HUES48 (cell line): ENCODE measurements at regions not wholly inside any gene's neighbourhood (a gene's known extent, or its start where the extent isn't known, plus 50 kb on each side); places are given as distances from the start of the nearest gene placed in this dataset.

Experiments used
- H3K27ac ChIP-seq: one replicate; pipeline ENCODE4 v1.7.0; 2013; ENCODE audit warnings: low read depth, low read length, inconsistent platforms
- H3K27me3 ChIP-seq: 2 replicates; pipeline ENCODE4 v1.6.1; 2013; ENCODE audit warnings: mild to moderate bottlenecking, low read length; ENCODE audit not compliant: control insufficient read depth, insufficient read depth
- H3K36me3 ChIP-seq: 2 replicates; pipeline ENCODE4 v1.6.1; 2013; ENCODE audit warnings: low read length; ENCODE audit not compliant: control insufficient read depth, insufficient read depth
- H3K4me1 ChIP-seq: 2 replicates; pipeline ENCODE4 v1.6.1; 2013; ENCODE audit warnings: mild to moderate bottlenecking, low read length; ENCODE audit not compliant: control insufficient read depth, insufficient read depth
- H3K4me3 ChIP-seq: 2 replicates; pipeline ENCODE4 v1.5.1; 2013; ENCODE audit warnings: mild to moderate bottlenecking, low read depth, low read length
- H3K9ac ChIP-seq: 2 replicates; pipeline ENCODE4 v1.6.1; 2013; ENCODE audit warnings: mild to moderate bottlenecking, low read depth, low read length, moderate library complexity
- H3K9me3 ChIP-seq: 2 replicates; pipeline ENCODE4 v1.6.1; 2013; ENCODE audit warnings: low read length; ENCODE audit not compliant: control insufficient read depth, insufficient read depth

DNA sequence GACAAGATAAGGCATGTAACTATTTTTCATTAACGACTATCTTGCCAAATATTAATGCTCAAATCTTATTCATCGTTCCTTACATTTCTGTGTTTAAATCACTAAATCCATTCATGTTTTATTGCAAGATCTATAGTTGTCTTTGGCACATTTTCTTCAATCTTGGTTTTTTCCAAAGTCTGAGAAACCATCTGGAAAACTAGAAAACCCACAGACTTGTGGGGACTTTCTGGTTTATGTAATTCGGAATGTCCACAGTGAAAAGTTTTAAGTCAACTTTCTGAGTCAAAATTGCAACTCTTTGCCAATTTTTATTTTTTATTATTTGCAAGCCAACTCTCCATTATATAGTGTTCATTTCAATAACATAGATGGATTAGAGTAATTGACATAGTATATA lies 520.8 kb upstream of the ADAMTS5 start:
- no peaks in the 10 kb centered on the region for H3K27me3 ChIP-seq
- no peaks in the 10 kb centered on the region for H3K36me3 ChIP-seq
- H3K27ac ChIP-seq = no peak overlapping the region
- peaks cover 2% of the 10 kb centered on the region; the same call in 1 of the 2 replicates for H3K4me1 ChIP-seq
- H3K9ac ChIP-seq = no peak overlapping the region
- H3K9me3 ChIP-seq = no peaks in the 10 kb centered on the region
- H3K4me3 ChIP-seq = no peak overlapping the region

DNA sequence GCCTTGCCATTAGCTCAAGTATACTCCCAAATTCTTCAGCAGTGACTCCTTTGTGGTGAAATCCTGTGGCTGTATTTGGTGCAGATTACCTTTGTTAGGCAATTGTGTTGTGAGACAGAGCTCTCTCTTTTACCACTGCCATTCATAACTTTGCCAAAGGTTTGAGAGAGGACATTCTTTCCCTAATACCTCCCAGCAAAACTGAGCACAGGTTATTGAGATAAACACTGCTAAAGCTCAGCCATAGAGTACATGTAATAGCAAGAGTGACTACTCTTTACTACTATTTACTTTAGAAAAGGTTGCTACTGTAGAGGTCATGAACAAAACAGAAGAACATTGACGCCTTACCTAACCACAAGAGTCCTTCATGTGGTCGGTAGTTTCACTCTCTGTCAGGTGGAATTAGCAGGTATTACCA lies 514.0 kb upstream of the ADAMTS5 start:
- H3K9ac ChIP-seq = no peak overlapping the region
- no peaks in the 10 kb centered on the region for H3K27me3 ChIP-seq
- H3K27ac ChIP-seq = no peak overlapping the region
- H3K9me3 ChIP-seq = no peaks in the 10 kb centered on the region
- no peaks in the 10 kb centered on the region for H3K36me3 ChIP-seq
- no peak overlapping the region for H3K4me3 ChIP-seq
- H3K4me1 ChIP-seq = no peaks in the 10 kb centered on the region

DNA sequence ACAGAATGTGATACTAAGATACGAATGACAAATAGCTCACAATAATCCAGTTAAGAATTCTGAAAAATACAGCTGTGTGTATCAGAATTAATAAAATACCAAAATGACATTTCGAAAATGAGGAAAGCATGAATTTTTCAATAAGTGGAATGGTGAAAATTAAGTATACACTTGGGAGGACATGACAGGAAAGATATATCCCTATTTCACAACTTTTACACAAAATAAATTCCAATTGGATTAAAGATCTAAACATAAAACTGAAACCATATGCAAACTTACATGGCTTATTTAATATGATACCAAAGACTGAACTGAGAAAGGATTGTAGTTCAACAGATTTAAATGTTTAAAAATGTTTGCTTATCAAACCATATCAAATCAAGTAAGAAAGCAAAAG lies 510.4 kb upstream of the ADAMTS5 start:
- H3K9me3 ChIP-seq = no peaks in the 10 kb centered on the region
- H3K36me3 ChIP-seq = no peaks in the 10 kb centered on the region
- H3K27ac ChIP-seq = no peak overlapping the region
- no peak overlapping the region for H3K9ac ChIP-seq
- no peaks in the 10 kb centered on the region for H3K27me3 ChIP-seq
- no peak overlapping the region for H3K4me3 ChIP-seq
- no peaks in the 10 kb centered on the region for H3K4me1 ChIP-seq

DNA sequence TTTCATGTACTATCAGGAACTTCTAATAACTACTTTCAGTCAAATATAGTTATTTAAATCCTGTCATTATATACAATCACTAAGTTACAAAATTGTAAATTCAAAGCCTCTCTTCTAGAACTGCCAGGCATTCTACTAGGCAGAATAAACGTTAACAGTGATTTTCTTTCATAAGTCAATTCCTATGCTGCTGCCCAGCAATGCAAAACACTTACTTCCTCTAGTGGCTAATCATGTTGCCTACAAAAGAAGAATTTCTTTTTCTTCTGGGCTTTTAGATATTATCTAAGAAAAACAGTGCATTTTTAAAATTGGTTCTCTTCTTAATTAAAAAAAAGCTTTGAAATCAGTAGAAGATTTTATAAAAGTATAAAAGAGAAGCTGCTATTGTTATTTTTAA lies 509.8 kb upstream of the ADAMTS5 start:
- no peak overlapping the region for H3K27ac ChIP-seq
- no peaks in the 10 kb centered on the region for H3K4me1 ChIP-seq
- no peaks in the 10 kb centered on the region for H3K27me3 ChIP-seq
- no peaks in the 10 kb centered on the region for H3K9me3 ChIP-seq
- H3K9ac ChIP-seq = no peak overlapping the region
- no peak overlapping the region for H3K4me3 ChIP-seq
- H3K36me3 ChIP-seq = no peaks in the 10 kb centered on the region

DNA sequence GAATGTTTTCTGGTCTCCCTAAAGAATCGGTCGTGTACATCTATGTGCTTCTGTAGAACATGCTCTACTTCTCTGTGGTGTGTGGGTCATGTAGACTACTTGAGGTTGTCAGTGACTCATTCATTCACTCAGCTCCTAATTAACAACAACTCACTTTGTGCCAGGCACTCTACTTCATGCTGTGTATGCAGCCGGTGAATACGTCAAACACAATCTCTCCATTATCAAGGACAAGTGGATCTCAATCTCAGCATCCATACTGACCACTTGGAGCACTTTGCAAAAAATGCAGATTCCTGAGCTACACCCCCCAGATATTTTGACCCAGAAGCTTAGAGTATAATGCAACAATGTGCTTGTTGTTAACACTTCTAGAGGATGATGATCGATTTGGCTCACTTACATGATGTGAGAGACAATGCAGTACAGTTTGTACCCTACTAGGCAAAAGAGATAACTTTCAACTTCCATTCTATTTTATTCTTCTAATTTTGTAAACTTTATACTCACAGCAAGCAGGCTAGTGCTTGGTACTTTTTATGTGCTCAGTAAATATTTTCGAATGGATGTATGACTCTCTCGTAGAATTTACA lies 508.6 kb upstream of the ADAMTS5 start:
- no peak overlapping the region for H3K9ac ChIP-seq
- H3K4me1 ChIP-seq = no peaks in the 10 kb centered on the region
- no peaks in the 10 kb centered on the region for H3K36me3 ChIP-seq
- no peaks in the 10 kb centered on the region for H3K27me3 ChIP-seq
- H3K9me3 ChIP-seq = no peaks in the 10 kb centered on the region
- H3K4me3 ChIP-seq = no peak overlapping the region
- no peak overlapping the region for H3K27ac ChIP-seq

DNA sequence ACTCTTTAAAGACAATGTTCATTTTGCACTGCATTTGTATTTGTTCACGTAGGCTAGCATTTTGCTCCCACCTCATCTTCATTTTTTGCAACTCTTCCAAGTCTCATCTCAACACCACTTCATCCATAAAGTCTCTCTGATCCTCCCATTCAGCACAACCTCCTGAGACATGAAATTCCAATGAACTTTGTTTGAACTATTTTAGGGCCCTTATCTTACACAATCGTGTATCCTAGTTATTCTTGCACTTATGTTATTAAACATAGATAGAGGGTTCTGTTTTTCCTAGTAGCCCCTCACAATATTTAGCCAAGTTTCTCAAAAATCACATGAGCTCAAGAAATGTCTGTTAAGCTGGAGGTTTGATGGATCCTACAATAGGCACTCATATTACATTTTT lies 500.5 kb upstream of the ADAMTS5 start:
- H3K9ac ChIP-seq = no peak overlapping the region
- no peak overlapping the region for H3K4me3 ChIP-seq
- no peak overlapping the region for H3K27ac ChIP-seq
- no peaks in the 10 kb centered on the region for H3K27me3 ChIP-seq
- no peaks in the 10 kb centered on the region for H3K36me3 ChIP-seq
- no peaks in the 10 kb centered on the region for H3K4me1 ChIP-seq
- no peaks in the 10 kb centered on the region for H3K9me3 ChIP-seq

DNA sequence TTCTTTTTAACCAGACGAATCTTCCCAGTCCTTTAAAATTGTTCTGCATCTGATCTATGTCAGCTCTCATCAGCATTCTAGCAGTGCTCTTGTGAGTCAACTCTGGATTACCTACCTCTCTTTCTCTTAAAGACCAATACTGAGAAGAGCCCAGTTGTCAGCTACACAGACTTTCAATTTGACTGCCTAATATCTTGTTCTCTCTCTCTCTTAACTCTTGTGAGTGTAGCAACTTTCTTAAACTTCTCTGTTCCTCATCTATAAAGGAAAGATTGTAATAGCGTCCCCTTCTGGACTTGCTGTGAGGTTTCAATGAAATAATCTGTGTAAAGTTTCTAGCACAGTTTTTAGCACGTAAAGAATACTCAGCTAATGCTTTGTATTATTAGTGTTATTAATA lies 499.3 kb upstream of the ADAMTS5 start:
- H3K27me3 ChIP-seq = no peaks in the 10 kb centered on the region
- no peaks in the 10 kb centered on the region for H3K9me3 ChIP-seq
- no peak overlapping the region for H3K9ac ChIP-seq
- no peaks in the 10 kb centered on the region for H3K4me1 ChIP-seq
- no peaks in the 10 kb centered on the region for H3K36me3 ChIP-seq
- H3K27ac ChIP-seq = no peak overlapping the region
- no peak overlapping the region for H3K4me3 ChIP-seq

DNA sequence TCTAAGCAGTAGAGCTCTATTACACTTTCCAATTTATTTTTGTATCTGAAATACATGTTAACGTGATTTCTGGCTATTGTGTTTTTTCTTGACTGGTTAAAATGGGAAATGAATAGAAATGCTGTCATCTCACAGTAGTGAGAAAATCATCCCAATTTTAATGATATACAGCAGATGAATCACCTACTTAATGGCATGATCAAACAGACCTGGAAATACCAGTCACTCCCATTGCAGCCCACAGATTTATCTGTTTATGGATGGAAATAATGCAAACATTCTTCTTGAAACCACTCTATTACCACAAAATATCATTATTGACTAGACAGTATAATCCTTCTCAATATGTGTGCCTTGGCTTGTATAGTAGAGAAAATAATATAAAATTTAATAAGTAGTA lies 497.8 kb upstream of the ADAMTS5 start:
- Histone ChIP-seq H3K4me3 (no peak overlapping the region), H3K9ac (no peak overlapping the region), H3K36me3 (no peaks in the 10 kb centered on the region), H3K27ac (no peak overlapping the region), H3K4me1 (no peaks in the 10 kb centered on the region), H3K9me3 (no peaks in the 10 kb centered on the region), H3K27me3 (no peaks in the 10 kb centered on the region)

DNA sequence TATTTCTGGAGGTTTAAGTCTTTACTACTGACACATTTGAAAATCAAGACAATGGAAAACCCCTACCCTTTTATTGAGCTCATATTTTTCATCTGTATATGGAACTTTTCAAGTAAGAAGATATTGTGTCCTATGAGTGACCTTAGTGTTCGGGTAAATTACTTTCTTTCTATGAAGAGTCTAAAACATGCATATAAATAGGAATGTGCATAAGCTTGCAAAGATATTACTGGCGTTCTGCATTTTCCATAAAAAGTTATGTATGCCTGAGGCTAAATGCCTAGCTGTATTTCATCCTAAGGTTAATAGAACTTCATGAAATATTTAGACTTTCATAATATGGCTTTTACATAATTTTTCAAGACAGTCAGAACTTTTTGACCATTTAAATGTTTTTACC lies 495.8 kb upstream of the ADAMTS5 start:
- Histone ChIP-seq H3K9me3 (no peaks in the 10 kb centered on the region), H3K36me3 (no peaks in the 10 kb centered on the region), H3K9ac (no peak overlapping the region), H3K4me3 (no peak overlapping the region), H3K27me3 (no peaks in the 10 kb centered on the region), H3K4me1 (no peaks in the 10 kb centered on the region), H3K27ac (no peak overlapping the region)

DNA sequence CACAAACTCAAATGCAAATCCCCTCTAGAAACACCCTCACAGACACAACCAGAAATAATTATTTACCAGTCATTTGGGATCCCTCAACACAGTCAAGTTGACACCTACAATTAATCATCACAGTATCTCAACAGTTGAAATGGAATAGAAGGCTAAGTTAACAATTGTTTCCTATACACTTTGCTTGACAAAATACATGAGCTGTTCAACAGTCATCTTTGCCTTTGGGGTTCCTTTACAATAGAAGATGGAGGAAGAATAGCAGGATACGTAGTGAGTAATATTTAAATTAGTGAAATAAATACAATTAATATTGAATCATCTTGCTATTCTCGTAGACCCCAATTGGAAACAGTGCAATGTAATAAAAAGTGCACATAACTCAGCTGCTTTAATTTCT lies 487.3 kb upstream of the ADAMTS5 start:
- H3K4me3 ChIP-seq = no peak overlapping the region
- no peaks in the 10 kb centered on the region for H3K4me1 ChIP-seq
- H3K27ac ChIP-seq = no peak overlapping the region
- no peaks in the 10 kb centered on the region for H3K27me3 ChIP-seq
- no peaks in the 10 kb centered on the region for H3K36me3 ChIP-seq
- H3K9me3 ChIP-seq = no peaks in the 10 kb centered on the region
- no peak overlapping the region for H3K9ac ChIP-seq

DNA sequence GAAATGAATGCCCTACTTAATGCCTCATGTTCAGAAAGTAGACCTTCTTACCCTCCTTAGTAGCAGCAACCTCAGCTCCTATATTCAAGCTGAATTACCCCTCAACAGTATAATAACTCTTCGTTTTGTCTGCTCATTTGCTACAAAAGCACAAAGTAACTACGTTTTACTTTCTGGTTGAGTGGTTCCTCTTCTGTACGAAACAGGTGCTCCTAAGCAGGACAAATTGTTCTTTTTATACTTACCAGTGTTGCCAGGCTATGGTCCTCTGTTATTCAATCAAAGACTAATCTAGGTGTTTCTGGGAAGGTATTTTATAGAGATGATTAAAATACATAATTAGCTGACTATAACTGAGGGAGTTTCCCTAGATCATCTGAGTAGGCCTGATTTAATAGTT lies 484.2 kb upstream of the ADAMTS5 start:
- Histone ChIP-seq H3K9me3 (no peaks in the 10 kb centered on the region), H3K4me1 (no peaks in the 10 kb centered on the region), H3K36me3 (no peaks in the 10 kb centered on the region), H3K4me3 (no peak overlapping the region), H3K9ac (no peak overlapping the region), H3K27me3 (no peaks in the 10 kb centered on the region), H3K27ac (no peak overlapping the region)

DNA sequence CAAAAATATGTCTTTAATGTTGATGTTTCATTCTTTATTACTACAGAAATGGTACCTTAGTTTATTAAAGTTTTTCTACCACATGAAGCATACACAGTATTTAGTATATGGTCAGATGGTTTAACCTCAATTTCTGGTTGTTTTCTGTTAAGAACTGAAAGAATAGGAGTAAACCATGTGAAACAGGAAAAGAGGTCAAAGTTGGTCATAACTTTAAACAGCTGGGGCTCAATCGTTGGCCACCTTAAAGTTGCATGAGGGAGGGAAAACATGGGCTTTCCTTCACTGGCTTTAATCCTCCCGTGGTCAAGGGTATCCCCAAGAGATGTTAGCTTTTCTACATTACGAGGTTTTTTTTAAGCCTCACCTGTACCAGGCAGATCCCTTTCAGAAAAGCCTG lies 483.3 kb upstream of the ADAMTS5 start:
- H3K4me1 ChIP-seq = no peaks in the 10 kb centered on the region
- H3K27ac ChIP-seq = no peak overlapping the region
- H3K9me3 ChIP-seq = no peaks in the 10 kb centered on the region
- no peak overlapping the region for H3K9ac ChIP-seq
- no peak overlapping the region for H3K4me3 ChIP-seq
- no peaks in the 10 kb centered on the region for H3K36me3 ChIP-seq
- no peaks in the 10 kb centered on the region for H3K27me3 ChIP-seq
